ENCODE measurements at regions not wholly inside any gene's neighbourhood (a gene's known extent, or its start where the extent isn't known, plus 50 kb on each side); places are given as distances from the start of the nearest gene placed in this dataset.

DNA sequence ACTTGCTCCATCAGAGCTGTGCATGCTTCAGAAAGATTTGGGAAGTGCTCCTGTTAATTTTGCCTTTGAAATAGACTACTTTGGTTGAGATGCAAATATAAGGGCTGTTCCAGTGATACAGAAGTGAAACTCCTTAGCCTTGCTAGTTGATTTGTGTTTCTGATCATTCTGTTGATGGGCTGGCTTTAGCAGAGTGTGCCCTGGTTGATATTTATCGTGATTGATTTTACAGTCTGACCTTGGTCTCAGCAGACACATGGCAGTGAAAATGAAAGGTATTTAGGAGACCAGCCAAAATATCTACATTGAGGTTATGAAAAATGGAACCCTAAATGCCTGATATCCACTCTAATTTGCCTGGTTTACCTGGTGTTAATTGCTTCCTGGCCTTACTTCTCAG lies 122.1 kb upstream of the CEP162 start:
- Histone ChIP-seq H3K9me3 (no peaks in the 10 kb centered on the region), H3K27me3 (no peaks in the 10 kb centered on the region), H3K4me3 (no peak overlapping the region), H3K27ac (no peak overlapping the region), H3K4me1 (no peaks in the 10 kb centered on the region), H3K36me3 (no peaks in the 10 kb centered on the region)
- TF ChIP-seq, protein P1, sequence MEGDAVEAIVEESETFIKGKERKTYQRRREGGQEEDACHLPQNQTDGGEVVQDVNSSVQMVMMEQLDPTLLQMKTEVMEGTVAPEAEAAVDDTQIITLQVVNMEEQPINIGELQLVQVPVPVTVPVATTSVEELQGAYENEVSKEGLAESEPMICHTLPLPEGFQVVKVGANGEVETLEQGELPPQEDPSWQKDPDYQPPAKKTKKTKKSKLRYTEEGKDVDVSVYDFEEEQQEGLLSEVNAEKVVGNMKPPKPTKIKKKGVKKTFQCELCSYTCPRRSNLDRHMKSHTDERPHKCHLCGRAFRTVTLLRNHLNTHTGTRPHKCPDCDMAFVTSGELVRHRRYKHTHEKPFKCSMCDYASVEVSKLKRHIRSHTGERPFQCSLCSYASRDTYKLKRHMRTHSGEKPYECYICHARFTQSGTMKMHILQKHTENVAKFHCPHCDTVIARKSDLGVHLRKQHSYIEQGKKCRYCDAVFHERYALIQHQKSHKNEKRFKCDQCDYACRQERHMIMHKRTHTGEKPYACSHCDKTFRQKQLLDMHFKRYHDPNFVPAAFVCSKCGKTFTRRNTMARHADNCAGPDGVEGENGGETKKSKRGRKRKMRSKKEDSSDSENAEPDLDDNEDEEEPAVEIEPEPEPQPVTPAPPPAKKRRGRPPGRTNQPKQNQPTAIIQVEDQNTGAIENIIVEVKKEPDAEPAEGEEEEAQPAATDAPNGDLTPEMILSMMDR (IDR thresholded peaks at IDR 0.05), result no peak
- TF ChIP-seq POLR2AphosphoS5 (IDR thresholded peaks at IDR 0.05) (no peak), POLR2A (IDR thresholded peaks at IDR 0.05) (no peak), EP300 (IDR thresholded peaks at IDR 0.05; ENCODE audit: low read depth) (no peak)
- 67 to 100% methylated on average over 1 of the region's 1 CpG for WGBS, 2 donors (ENCODE audit: low coverage in 1 of 2)
- intact Hi-C loops (cut with DNase I; ENCODE audit: low total_unique reads), result no loop called here
- in situ Hi-C loops (cut with MboI; ENCODE audit: low pct_ligation_motif_present in 1 of 4, low pct_unique_long_range_greater_than_20kb in 1 of 4, low sequenced_read_pairs in 3 of 4), result no loop called here
- no peak for DNase-seq

DNA sequence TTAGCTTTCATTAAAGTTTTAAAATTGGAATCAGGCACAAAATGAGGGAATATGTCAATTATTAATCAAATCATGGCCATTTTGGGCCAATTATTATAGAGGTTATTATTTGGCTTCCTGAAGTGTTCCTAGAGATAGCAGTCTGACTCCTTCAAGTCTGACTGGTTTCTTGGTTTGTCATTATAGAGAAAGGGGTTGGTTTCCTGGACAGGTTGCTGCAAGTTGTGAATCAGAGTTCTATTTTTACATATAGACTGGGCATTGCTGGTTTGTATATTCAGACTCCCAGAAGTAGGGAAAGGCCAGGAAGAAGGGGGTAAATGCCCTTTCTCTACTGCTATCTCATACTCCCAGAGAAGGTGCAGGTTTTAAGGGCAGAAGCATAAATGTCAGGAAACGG lies 121.4 kb upstream of the CEP162 start:
- Histone ChIP-seq H3K36me3 (no peaks in the 10 kb centered on the region), H3K4me1 (no peaks in the 10 kb centered on the region), H3K27ac (no peak overlapping the region), H3K27me3 (no peaks in the 10 kb centered on the region), H3K9me3 (no peaks in the 10 kb centered on the region), H3K4me3 (no peak overlapping the region)
- no peak for TF ChIP-seq POLR2AphosphoS5 (IDR thresholded peaks at IDR 0.05)
- TF ChIP-seq POLR2A (IDR thresholded peaks at IDR 0.05), result no peak
- TF ChIP-seq EP300 (IDR thresholded peaks at IDR 0.05; ENCODE audit: low read depth), result no peak
- TF ChIP-seq, protein P1 (IDR thresholded peaks at IDR 0.05), result no peak
- in situ Hi-C loops (cut with MboI; ENCODE audit: low pct_ligation_motif_present in 1 of 4, low pct_unique_long_range_greater_than_20kb in 1 of 4, low sequenced_read_pairs in 3 of 4), result no loop called here
- intact Hi-C loops (cut with DNase I; ENCODE audit: low total_unique reads), result no loop called here
- 57 to 58% methylated on average over 1 of the region's 1 CpG for WGBS, 2 donors (ENCODE audit: low coverage in 1 of 2)
- DNase-seq, result no peak

DNA sequence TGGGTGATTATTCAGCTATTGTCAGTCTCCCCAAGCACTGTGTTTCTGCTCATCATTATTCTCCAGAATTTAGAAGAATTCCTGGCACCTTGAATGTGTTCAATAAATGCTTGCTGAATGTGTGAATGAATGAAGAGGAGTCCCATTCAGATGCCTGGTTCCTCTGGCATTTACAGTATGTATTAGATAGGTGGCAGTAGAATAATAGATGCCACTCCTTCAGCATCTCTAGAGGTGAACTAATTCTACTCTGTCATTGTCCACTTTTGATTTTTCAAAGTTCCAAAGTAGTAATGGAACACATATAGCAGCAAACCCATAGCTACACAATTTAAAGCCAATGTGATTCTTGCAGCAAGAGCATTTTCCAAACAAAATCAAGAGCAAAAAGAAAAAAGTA lies 118.9 kb upstream of the CEP162 start:
- no peak for DNase-seq
- no peaks in the 10 kb centered on the region for H3K36me3 ChIP-seq
- H3K4me3 ChIP-seq, result no peak overlapping the region
- no peaks in the 10 kb centered on the region for H3K4me1 ChIP-seq
- H3K9me3 ChIP-seq, result no peaks in the 10 kb centered on the region
- intact Hi-C loops (cut with DNase I; ENCODE audit: low total_unique reads), result no loop called here
- no peaks in the 10 kb centered on the region for H3K27me3 ChIP-seq
- in situ Hi-C loops (cut with MboI; ENCODE audit: low pct_ligation_motif_present in 1 of 4, low pct_unique_long_range_greater_than_20kb in 1 of 4, low sequenced_read_pairs in 3 of 4), result no loop called here
- TF ChIP-seq POLR2A (IDR thresholded peaks at IDR 0.05) (no peak), POLR2AphosphoS5 (IDR thresholded peaks at IDR 0.05) (no peak), EP300 (IDR thresholded peaks at IDR 0.05; ENCODE audit: low read depth) (no peak)
- TF ChIP-seq, protein P1 (IDR thresholded peaks at IDR 0.05), result no peak
- no peak overlapping the region for H3K27ac ChIP-seq

DNA sequence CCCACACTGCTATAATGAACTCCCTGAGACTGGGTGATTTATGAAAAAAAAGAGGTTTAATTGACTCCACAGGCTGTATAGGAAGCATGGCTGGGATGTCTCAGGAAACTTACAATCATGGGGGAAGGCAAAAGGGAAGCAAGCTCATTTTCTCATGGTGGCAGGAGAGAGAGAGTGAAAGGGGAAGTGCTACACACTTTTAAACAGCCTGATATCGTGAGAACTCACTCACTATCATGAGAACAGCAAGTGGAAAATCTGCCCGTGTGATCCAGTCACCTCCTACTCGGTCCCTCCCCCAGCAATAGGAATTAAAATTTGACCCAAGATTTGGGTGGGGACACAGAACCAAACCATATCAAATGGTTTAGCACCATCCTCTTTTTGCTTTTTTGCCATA lies 116.6 kb upstream of the CEP162 start:
- Histone ChIP-seq H3K9me3 (no peaks in the 10 kb centered on the region), H3K4me1 (no peaks in the 10 kb centered on the region), H3K27me3 (no peaks in the 10 kb centered on the region), H3K27ac (no peak overlapping the region), H3K4me3 (no peak overlapping the region), H3K36me3 (no peaks in the 10 kb centered on the region)
- TF ChIP-seq POLR2AphosphoS5 (IDR thresholded peaks at IDR 0.05) (no peak), POLR2A (IDR thresholded peaks at IDR 0.05) (no peak), EP300 (IDR thresholded peaks at IDR 0.05; ENCODE audit: low read depth) (no peak)
- TF ChIP-seq, protein P1 (IDR thresholded peaks at IDR 0.05), result no peak
- WGBS, 2 donors (ENCODE audit: low coverage in 1 of 2), result 72% methylated on average over 3 of the region's 3 CpGs; no CpG with 5 or more reads in 1 of the 2 donors
- intact Hi-C loops (cut with DNase I; ENCODE audit: low total_unique reads) (no loop called here), in situ Hi-C loops (cut with MboI; ENCODE audit: low pct_ligation_motif_present in 1 of 4, low pct_unique_long_range_greater_than_20kb in 1 of 4, low sequenced_read_pairs in 3 of 4) (no loop called here)
- no peak for DNase-seq
